CD4-positive, alpha-beta T cell treated with Interferon alpha-2 for 1 hour (primary cell): ENCODE measurements at regions not wholly inside any gene's neighbourhood (a gene's known extent, or its start where the extent isn't known, plus 50 kb on each side); places are given as distances from the start of the nearest gene placed in this dataset.
"Not testable (repeated sequence)": the region's sequence is repeated elsewhere in the genome, so short reads cannot be mapped to it uniquely, and the experiment has no call there.

Source experiments
- DNase-seq, 2 donors: peaks; one replicate each; pipeline ENCODE4 v3.0.0-alpha.2; 2020 to 2022

- no peak for DNase-seq
Observed at GRCh38 chr20:19125508-19125907, 86.9 kb upstream of the SLC24A3 start.

DNA sequence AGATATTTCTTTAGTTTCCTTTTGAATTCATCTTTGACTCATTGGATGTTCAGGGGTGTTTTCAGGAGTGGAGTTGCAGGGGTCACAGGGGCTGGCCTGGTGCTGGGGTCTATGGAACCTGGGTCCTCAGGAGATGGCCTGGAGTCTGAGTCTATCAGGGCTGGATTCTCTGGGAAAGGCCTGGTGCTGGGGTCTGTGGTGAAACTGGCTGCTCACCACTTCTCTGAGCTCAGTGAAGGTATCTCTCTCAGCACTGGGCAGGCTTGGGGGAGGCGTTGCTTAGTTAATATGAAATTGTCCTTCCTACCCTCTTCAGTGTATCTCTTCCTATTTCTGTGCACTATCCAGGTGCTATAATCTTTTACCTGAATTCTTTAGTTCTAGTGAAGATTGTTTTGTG is 83.1 kb upstream of the SLC24A3 start:
- no peak for DNase-seq

GRCh38 chr20:19129976-19130612 is 82.3 kb upstream of the SLC24A3 start:
- no peak for DNase-seq

- DNase-seq: no peak
Observed at GRCh38 chr20:19130613-19130984, 81.8 kb upstream of the SLC24A3 start.

GRCh38 chr20:19137641-19138040 is 74.8 kb upstream of the SLC24A3 start:
- no peak for DNase-seq

DNA sequence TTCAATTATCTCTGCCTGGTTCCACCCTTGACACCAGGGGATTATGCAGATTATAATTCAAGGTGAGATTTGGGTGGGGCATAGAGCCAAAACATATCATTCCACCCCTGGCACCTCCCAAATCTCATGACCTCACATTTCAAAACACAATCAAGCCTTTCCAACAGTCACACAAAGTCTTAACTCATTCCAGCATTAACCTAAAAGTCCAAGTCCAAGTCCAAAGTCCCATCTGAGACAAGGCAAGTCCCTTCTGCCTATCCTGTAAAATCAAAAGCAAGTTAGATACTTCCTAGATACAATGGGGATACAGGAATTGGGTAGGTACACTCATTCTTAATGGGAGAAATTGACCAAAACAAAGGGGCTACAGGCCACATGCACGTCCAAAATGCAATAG is 73.7 kb upstream of the SLC24A3 start:
- DNase-seq: no peak

- DNase-seq: not testable (repeated sequence)
Observed at GRCh38 chr20:19139584-19139983, 72.9 kb upstream of the SLC24A3 start.

- no peak for DNase-seq
Observed at GRCh38 chr20:19141998-19142397, 70.4 kb upstream of the SLC24A3 start.

DNA sequence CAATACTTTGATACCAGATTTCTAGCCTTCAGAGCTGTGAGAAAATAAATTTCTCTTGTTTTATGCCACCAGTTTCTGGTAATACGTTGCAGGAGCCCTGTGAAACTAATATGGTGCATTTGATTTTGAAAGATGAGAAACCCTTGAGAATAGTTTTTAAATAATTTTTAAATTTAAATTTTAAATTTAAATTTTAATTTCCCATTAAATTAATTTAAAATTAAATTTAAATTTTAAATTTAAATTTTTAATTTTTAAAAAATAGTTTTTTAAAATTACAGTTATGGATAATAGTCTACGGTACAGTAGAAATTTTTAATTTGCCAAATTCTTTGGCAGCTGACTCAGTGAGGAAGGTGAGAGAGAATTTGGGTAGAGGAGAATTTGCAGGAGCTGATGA is 68.6 kb upstream of the SLC24A3 start:
- no peak for DNase-seq

- DNase-seq: no peak
Observed at GRCh38 chr20:19161336-19161735, 51.1 kb upstream of the SLC24A3 start.
